HEK293 (cell line): ENCODE measurements at regions not wholly inside any gene's neighbourhood (a gene's known extent, or its start where the extent isn't known, plus 50 kb on each side); places are given as distances from the start of the nearest gene placed in this dataset.

Experiments used
- CTCF ChIA-PET: fragments of 350-600 bp; formaldehyde crosslinking; extraction: SDS; loops from one replicate; lab custom pipeline; 2021; ENCODE audit warnings: antibody characterized with exemption; lab: Yijun Ruan, JAX
- POLR2A ChIA-PET: fragments of 300-600 bp; formaldehyde crosslinking; extraction: SDS; loops from one replicate; lab custom pipeline; 2020; ENCODE audit warnings: antibody characterized with exemption, inconsistent platforms; lab: Yijun Ruan, JAX
- H3K27ac ChIP-seq: fragments of 200-500 bp; sonication (Bioruptor generic); 2 replicates; pipeline ENCODE4 v1.5.1; 2014; ENCODE audit warnings: low read depth, low read length, control low read depth, inconsistent platforms; ENCODE audit errors: extremely low read depth
- H3K36me3 ChIP-seq, 2 experiments: fragments of 200-500 bp in 1 of 2; sonication (Bioruptor generic) in 1 of 2; 1 replicate in 1 of 2; 2 replicates in 1 of 2; pipeline ENCODE4 v1.5.1; 2014 to 2017; ENCODE audit warnings: inconsistent platforms in 2 of 2, low read length in 2 of 2; ENCODE audit not compliant: control insufficient read depth in 2 of 2, insufficient read depth in 1 of 2
- H3K4me1 ChIP-seq: fragments of 200-500 bp; sonication (Bioruptor generic); 2 replicates; pipeline ENCODE4 v1.5.1; 2014; ENCODE audit warnings: mild to moderate bottlenecking, low read length, inconsistent platforms; ENCODE audit not compliant: control insufficient read depth, insufficient read depth
- H3K4me3 ChIP-seq: 2 replicates; pipeline ENCODE4 v1.5.1; 2011; ENCODE audit warnings: low read depth, mild to moderate bottlenecking, control low read depth, low read length, moderate library complexity
- H3K9me3 ChIP-seq: fragments of 200-500 bp; sonication (Bioruptor generic); 2 replicates; pipeline ENCODE4 v1.5.1; 2014; ENCODE audit warnings: low read depth, low read length, inconsistent platforms; ENCODE audit not compliant: control insufficient read depth, insufficient read depth
- BCL11A ChIP-seq: fragments of 450-650 bp; formaldehyde crosslinking; IDR thresholded peaks from 2 replicates; pipeline ENCODE4 v1.5.1; 2016; ENCODE audit warnings: low read depth, missing biosample characterization, missing genetic modification characterization
- EGR2 ChIP-seq: fragments of 450-650 bp; formaldehyde crosslinking; IDR thresholded peaks from 2 replicates; pipeline ENCODE4 v1.5.1; 2016; ENCODE audit warnings: low read depth, missing biosample characterization, missing genetic modification characterization
- GLIS2 ChIP-seq: fragments of 450-650 bp; formaldehyde crosslinking; IDR thresholded peaks from 2 replicates; pipeline ENCODE4 v1.5.1; 2016; ENCODE audit warnings: missing biosample characterization, missing genetic modification characterization
- IKZF3 ChIP-seq: fragments of 450-650 bp; IDR thresholded peaks from 2 replicates; pipeline ENCODE4 v1.5.0; 2018; ENCODE audit warnings: missing biosample characterization, mild to moderate bottlenecking, missing genetic modification characterization, moderate library complexity
- SP2 ChIP-seq: fragments of 450-650 bp; formaldehyde crosslinking; IDR thresholded peaks from 2 replicates; pipeline ENCODE4 v1.5.1; 2016; ENCODE audit warnings: missing biosample characterization, missing genetic modification characterization
- ZBTB48 ChIP-seq: fragments of 450-650 bp; formaldehyde crosslinking; IDR thresholded peaks from 2 replicates; pipeline ENCODE4 v1.5.1; 2016; ENCODE audit warnings: missing biosample characterization, missing genetic modification characterization
- ZNF121 ChIP-seq: fragments of 450-650 bp; formaldehyde crosslinking; IDR thresholded peaks from 2 replicates; pipeline ENCODE4 v1.5.1; 2016; ENCODE audit warnings: missing biosample characterization, missing genetic modification characterization
- ZNF140 ChIP-seq: fragments of 450-650 bp; formaldehyde crosslinking; IDR thresholded peaks from 2 replicates; pipeline ENCODE4 v1.5.1; 2016; ENCODE audit warnings: missing biosample characterization, missing genetic modification characterization
- ZNF214 ChIP-seq: fragments of 450-650 bp; formaldehyde crosslinking; IDR thresholded peaks from 2 replicates; pipeline ENCODE4 v1.5.1; 2017; ENCODE audit warnings: missing biosample characterization, mild to moderate bottlenecking, missing genetic modification characterization, borderline replicate concordance
- ZNF501 ChIP-seq: fragments of 450-650 bp; formaldehyde crosslinking; IDR thresholded peaks from 2 replicates; pipeline ENCODE4 v1.5.1; 2016; ENCODE audit warnings: missing biosample characterization, missing genetic modification characterization
- ZNF510 ChIP-seq: fragments of 450-650 bp; formaldehyde crosslinking; IDR thresholded peaks from 2 replicates; pipeline ENCODE4 v1.5.1; 2018; ENCODE audit warnings: mild to moderate bottlenecking, missing genetic modification characterization, missing biosample characterization; ENCODE audit not compliant: insufficient replicate concordance
- ZNF776 ChIP-seq: fragments of 450-650 bp; formaldehyde crosslinking; IDR thresholded peaks from 2 replicates; pipeline ENCODE4 v1.5.0; 2017; ENCODE audit warnings: missing biosample characterization, missing genetic modification characterization, borderline replicate concordance
- ZSCAN16 ChIP-seq: fragments of 450-650 bp; formaldehyde crosslinking; IDR thresholded peaks from 2 replicates; pipeline ENCODE4 v1.5.1; 2016; ENCODE audit warnings: missing biosample characterization, missing genetic modification characterization
- ZXDB ChIP-seq: fragments of 450-650 bp; formaldehyde crosslinking; IDR thresholded peaks from 2 replicates; pipeline ENCODE4 v1.5.1; 2016; ENCODE audit warnings: missing biosample characterization, missing genetic modification characterization
- TF ChIP-seq, protein P1 (sequence below): fragments of 450-650 bp; formaldehyde crosslinking; IDR thresholded peaks from 2 replicates; pipeline ENCODE4 v1.5.1; 2016; ENCODE audit warnings: missing biosample characterization, missing genetic modification characterization
- TF ChIP-seq, protein P2 (sequence below): fragments of 450-650 bp; formaldehyde crosslinking; IDR thresholded peaks from 2 replicates; pipeline ENCODE4 v1.5.1; 2016; ENCODE audit warnings: missing biosample characterization, missing genetic modification characterization
- TF ChIP-seq, protein P3 (sequence below): sonication (generic); formaldehyde crosslinking; IDR thresholded peaks from 2 replicates; pipeline ENCODE4 v1.8.1; 2022; ENCODE audit warnings: mild to moderate bottlenecking, moderate library complexity, missing genetic modification reagents
- TF ChIP-seq, protein P4 (sequence below): fragments of 450-650 bp; formaldehyde crosslinking; conservative IDR thresholded peaks from 2 replicates; pipeline ENCODE4 v1.5.1; 2016; ENCODE audit warnings: low read depth, missing biosample characterization, missing genetic modification characterization
- TF ChIP-seq, protein P5 (sequence below): fragments of 450-650 bp; IDR thresholded peaks from 2 replicates; pipeline ENCODE4 v1.5.1; 2018; ENCODE audit warnings: missing biosample characterization, mild to moderate bottlenecking, missing genetic modification characterization

DNA sequence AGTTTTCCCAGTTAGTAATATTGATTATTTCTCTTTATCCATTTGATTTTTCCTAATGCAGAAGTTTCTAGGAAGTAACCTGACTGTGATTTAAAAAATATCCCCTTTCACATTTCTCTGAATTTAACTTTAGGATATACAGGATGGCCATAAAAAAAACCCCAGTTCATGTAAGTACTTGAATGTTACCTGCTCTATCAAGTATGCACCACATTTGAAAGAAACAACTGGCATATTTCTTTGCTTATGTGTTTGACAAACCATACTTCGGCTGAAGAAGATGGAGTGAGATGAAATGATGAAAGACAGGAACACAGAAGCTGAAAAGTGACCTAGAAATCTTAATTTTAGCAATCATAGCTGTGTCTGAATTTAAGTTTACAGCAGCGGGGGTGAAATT is 374.0 kb upstream of the NOX3 start:
- Histone ChIP-seq H3K9me3 (no peaks in the 10 kb centered on the region), H3K4me1 (no peaks in the 10 kb centered on the region), H3K4me3 (no peak overlapping the region), H3K27ac (no peak overlapping the region), H3K36me3 (no peaks in the 10 kb centered on the region)
- POLR2A ChIA-PET = no interaction called here
- TF ChIP-seq GLIS2 (tag by site-specific recombination) = no peak
- no peak for TF ChIP-seq EGR2 (tag by site-specific recombination)
- no peak for TF ChIP-seq ZNF501
- TF ChIP-seq, protein P1, sequence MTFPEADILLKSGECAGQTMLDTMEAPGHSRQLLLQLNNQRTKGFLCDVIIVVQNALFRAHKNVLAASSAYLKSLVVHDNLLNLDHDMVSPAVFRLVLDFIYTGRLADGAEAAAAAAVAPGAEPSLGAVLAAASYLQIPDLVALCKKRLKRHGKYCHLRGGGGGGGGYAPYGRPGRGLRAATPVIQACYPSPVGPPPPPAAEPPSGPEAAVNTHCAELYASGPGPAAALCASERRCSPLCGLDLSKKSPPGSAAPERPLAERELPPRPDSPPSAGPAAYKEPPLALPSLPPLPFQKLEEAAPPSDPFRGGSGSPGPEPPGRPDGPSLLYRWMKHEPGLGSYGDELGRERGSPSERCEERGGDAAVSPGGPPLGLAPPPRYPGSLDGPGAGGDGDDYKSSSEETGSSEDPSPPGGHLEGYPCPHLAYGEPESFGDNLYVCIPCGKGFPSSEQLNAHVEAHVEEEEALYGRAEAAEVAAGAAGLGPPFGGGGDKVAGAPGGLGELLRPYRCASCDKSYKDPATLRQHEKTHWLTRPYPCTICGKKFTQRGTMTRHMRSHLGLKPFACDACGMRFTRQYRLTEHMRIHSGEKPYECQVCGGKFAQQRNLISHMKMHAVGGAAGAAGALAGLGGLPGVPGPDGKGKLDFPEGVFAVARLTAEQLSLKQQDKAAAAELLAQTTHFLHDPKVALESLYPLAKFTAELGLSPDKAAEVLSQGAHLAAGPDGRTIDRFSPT (tag by site-specific recombination) = no peak
- TF ChIP-seq ZSCAN16 (tag by site-specific recombination) = no peak
- no peak for TF ChIP-seq IKZF3 (tag by site-specific recombination)
- no peak for TF ChIP-seq ZNF510
- TF ChIP-seq ZNF140 (tag by site-specific recombination) = no peak
- TF ChIP-seq, protein P2, sequence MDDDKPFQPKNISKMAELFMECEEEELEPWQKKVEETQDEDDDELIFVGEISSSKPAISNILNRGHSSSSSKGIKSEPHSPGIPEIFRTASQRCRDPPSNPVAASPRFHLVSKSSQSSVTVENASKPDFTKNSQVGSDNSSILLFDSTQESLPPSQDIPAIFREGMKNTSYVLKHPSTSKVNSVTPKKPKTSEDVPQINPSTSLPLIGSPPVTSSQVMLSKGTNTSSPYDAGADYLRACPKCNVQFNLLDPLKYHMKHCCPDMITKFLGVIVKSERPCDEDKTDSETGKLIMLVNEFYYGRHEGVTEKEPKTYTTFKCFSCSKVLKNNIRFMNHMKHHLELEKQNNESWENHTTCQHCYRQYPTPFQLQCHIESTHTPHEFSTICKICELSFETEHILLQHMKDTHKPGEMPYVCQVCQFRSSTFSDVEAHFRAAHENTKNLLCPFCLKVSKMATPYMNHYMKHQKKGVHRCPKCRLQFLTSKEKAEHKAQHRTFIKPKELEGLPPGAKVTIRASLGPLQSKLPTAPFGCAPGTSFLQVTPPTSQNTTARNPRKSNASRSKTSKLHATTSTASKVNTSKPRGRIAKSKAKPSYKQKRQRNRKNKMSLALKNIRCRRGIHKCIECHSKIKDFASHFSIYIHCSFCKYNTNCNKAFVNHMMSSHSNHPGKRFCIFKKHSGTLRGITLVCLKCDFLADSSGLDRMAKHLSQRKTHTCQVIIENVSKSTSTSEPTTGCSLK = no peak
- no peak for TF ChIP-seq SP2 (tag by site-specific recombination)
- no peak for TF ChIP-seq BCL11A
- TF ChIP-seq, protein P3, sequence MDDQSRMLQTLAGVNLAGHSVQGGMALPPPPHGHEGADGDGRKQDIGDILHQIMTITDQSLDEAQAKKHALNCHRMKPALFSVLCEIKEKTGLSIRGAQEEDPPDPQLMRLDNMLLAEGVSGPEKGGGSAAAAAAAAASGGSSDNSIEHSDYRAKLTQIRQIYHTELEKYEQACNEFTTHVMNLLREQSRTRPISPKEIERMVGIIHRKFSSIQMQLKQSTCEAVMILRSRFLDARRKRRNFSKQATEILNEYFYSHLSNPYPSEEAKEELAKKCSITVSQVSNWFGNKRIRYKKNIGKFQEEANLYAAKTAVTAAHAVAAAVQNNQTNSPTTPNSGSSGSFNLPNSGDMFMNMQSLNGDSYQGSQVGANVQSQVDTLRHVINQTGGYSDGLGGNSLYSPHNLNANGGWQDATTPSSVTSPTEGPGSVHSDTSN (CRISPR knock-in tag) = no peak
- CTCF ChIA-PET = interaction anchor here (0.6 kb wide), 1 partner anchor 144 kb away, joined by 4 read pairs; no protein-coding TSS in a partner anchor

DNA sequence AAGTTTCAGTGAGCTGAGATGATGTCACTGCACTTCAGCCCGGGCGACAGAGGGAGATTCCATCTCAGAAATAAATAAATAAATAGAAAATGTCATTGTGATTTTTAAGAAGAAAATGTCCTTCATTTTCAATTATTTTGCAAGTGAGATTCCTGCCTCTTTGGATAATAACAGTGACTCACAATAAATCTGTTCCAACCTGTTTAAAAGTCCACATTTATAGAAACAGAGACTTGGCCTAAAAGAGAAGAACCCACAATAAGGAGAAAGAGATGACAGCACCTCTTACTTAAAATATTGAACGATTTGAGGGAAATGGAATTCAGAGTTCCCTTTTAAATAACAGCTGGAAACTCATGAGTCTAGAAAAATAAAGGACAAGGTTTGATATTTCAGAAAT is 373.4 kb upstream of the NOX3 start:
- ChIA-PET POLR2A (no interaction called here), CTCF (interaction anchor here (0.6 to 0.7 kb wide), 2 partner anchors 20 to 145 kb away, joined by 3 to 4 read pairs; no protein-coding TSS in a partner anchor)
- no peak overlapping the region for H3K27ac ChIP-seq

More for the DNA sequence above, 373.4 kb upstream of the NOX3 start:
- no peaks in the 10 kb centered on the region for H3K9me3 ChIP-seq
- H3K4me3 ChIP-seq = no peak overlapping the region
- TF ChIP-seq ZNF776 (tag by site-specific recombination) (no peak), ZNF121 (tag by site-specific recombination) (no peak), ZBTB48 (no peak), ZNF214 (no peak), ZXDB (no peak)
- TF ChIP-seq, protein P4, sequence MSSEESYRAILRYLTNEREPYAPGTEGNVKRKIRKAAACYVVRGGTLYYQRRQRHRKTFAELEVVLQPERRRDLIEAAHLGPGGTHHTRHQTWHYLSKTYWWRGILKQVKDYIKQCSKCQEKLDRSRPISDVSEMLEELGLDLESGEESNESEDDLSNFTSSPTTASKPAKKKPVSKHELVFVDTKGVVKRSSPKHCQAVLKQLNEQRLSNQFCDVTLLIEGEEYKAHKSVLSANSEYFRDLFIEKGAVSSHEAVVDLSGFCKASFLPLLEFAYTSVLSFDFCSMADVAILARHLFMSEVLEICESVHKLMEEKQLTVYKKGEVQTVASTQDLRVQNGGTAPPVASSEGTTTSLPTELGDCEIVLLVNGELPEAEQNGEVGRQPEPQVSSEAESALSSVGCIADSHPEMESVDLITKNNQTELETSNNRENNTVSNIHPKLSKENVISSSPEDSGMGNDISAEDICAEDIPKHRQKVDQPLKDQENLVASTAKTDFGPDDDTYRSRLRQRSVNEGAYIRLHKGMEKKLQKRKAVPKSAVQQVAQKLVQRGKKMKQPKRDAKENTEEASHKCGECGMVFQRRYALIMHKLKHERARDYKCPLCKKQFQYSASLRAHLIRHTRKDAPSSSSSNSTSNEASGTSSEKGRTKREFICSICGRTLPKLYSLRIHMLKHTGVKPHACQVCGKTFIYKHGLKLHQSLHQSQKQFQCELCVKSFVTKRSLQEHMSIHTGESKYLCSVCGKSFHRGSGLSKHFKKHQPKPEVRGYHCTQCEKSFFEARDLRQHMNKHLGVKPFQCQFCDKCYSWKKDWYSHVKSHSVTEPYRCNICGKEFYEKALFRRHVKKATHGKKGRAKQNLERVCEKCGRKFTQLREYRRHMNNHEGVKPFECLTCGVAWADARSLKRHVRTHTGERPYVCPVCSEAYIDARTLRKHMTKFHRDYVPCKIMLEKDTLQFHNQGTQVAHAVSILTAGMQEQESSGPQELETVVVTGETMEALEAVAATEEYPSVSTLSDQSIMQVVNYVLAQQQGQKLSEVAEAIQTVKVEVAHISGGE (tag by site-specific recombination) = no peak
- TF ChIP-seq, protein P5, sequence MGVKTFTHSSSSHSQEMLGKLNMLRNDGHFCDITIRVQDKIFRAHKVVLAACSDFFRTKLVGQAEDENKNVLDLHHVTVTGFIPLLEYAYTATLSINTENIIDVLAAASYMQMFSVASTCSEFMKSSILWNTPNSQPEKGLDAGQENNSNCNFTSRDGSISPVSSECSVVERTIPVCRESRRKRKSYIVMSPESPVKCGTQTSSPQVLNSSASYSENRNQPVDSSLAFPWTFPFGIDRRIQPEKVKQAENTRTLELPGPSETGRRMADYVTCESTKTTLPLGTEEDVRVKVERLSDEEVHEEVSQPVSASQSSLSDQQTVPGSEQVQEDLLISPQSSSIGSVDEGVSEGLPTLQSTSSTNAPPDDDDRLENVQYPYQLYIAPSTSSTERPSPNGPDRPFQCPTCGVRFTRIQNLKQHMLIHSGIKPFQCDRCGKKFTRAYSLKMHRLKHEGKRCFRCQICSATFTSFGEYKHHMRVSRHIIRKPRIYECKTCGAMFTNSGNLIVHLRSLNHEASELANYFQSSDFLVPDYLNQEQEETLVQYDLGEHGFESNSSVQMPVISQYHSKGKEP = no peak
- H3K36me3 ChIP-seq = no peaks in the 10 kb centered on the region
- no peaks in the 10 kb centered on the region for H3K4me1 ChIP-seq
